ENCODE measurements at regions not wholly inside any gene's neighbourhood (a gene's known extent, or its start where the extent isn't known, plus 50 kb on each side); places are given as distances from the start of the nearest gene placed in this dataset.
"Not testable (repeated sequence)": the region's sequence is repeated elsewhere in the genome, so short reads cannot be mapped to it uniquely, and the experiment has no call there.

DNA sequence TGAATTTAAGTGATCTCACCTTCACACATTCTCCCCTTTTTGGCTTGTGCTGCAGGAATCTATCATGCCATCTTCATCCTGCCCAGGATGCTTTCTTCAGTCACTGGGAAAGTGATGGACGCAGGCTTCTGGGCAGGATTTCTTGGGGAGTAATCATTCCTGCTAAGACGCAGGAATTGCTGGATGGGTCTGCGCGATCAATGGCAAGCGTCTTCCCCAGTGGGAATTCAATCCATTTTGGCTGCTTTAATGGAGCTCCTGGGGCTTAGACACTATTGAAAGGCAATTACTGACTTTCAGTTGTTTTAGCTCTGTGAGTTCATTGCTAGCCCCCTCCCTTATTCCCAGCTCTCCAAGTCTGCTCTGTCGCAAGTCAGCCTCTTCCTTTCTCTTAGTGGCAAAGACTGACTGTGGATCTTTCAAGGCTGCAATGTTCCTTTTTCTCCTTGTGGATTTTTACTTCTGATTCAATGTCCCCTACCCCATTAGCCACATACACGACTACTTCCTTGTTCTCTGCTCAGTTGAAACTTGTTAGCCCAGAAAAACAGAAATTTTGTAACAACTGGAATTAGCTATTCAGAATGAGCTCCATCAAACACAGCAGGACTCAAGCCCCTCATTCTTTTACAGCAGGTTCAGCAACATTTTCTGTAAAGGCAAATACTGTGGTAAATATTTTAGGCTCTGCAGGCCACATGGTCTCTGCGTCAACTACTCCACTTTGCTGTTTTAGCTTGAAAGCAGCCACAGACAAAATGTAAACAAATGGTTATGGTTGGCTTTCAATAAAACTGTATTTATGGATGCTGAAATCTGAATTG lies 154.9 kb downstream of the ASB9 start:
- DNase-seq = no peak

DNA sequence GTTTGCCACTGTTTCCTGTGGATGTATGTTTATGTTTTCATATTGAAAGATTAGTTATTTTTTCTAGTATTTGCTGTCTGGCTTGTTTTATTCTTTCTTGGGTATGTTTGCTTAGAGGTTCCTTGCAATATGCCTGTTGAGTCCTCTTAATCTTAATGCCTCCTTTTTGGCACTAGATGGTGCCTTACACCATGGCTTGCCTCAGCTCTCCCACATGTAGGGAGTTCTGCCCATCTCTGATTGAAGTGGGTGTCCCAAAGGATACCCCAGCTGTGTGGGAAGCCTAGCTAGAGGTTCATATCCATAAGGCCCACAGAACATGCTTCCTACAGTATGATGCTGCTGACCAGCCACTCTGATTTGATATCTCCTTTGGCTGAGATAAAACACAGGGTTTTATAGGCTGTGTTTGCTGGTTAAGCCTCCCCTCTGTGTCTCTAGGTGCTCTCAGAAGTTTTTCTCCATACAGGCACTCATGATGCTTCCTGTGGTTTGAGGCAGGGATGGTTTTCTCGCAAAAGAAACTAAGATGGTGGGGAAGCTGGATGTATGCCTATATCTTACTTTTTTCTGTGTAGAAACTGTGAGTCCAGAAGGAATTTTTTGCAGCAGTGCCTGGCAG lies 162.4 kb downstream of the ASB9 start:
- DNase-seq = no peak

DNA sequence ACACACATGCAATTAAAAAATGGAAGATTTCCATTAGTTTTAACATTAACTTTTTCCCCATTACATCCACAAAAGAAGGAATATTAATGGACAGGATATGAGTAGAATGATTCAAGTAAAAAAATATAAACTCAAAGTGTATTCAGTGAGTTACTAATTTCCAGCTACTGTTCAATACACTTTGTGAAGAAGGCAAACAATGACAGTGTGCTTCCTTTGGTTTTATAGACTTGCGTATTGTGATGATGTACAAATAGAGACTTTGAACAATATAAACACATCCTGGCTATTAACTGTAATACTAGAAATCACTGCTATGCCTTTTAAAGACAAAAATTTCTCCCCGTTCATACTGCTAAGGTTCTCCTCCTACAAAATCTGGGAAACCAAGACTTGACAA lies 171.4 kb downstream of the ASB9 start:
- no peak for DNase-seq

DNA sequence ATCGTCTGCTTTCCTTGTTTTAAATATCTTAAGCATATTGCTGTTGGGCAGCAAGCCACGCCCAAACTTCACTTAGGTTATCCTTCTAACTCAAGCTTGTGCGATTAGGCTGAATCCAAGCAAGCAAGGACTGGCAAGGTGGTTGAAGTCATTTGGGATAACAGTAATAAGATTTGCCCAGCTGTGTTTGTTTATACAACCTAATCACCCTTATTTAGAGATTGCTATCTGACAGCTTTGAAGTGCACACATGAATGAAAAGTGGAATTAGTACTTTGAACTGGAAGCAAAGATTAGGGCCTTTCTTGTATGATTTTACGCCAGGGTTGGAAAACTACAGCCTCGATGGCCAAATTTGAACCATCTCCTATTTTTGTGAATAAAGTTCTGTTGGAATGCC lies 182.1 kb downstream of the ASB9 start:
- no peak for DNase-seq

DNA sequence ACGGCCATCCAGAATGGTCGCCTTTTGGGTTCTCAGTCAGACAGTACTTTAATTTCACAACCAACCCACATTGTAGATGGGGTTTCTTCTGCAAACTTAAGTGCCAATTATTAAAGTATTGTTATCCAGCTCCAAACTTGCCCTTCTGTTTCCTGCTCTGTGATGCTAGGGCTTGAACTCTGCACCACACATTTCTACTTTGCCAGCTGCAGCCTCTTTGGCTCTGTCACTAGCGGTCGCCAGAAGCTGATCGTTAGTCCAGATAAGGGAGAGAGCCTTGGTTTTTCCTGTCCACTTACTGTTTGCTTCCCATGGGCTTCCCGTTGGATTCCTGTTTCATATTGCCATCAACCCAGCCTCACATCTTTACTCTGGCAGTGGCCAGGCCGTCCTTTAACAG lies 196.6 kb downstream of the ASB9 start:
- DNase-seq = no peak

DNA sequence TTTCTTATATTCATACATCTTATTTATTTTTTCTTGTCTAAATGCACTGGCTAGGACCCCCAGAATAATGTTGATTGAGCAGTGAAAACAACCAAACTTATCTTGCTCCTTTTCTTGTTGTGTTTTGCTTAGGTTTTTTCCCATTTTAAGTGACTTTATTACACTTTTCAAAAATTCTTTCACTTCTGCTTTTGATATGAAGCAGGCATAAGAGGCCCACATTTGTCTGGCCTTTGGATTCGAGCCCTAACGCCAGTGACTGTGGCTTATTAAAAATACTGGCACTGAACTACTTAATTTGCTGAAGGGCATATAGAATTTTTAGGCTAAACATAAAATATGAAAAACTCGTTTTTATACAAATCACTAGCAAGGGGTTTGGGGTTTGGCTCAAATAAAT lies 197.0 kb downstream of the ASB9 start:
- DNase-seq = no peak

DNA sequence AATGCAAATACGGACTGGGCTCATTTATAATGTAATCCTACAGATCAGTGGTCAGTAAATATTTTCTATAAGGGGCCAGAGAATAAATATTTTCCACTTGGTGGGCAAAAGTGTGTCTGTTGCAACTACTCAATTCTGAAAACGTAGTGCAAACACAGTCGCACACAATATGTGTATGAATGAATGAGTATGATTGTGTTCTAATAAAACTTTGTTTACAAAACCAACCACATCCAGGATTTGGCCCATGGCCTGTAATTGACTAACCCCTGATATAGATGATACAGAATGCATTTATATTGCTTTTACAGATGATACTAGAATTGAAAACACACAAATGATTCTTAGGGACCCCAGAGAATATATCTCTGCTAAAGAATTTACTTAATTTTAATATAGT lies 197.6 kb downstream of the ASB9 start:
- no peak for DNase-seq

DNA sequence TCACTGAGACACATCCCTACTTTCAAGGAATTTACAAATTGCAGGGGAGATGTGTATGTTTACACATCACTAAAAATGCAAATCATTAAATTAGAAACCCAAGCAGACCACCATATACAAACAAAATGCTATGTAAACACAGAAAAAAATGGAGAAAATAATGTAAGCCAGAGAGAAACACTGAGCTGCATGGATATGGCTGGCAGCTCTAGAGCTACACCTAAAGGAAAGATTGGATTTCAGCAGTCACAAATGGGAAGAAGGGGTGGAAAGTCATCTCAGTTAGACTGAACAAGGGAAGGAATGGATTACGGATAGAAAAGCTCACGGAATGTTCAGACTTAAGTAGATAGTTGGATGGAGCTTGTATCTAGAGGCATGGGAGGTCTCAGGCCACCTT lies 186.3 kb downstream of the MOSPD2 start:
- DNase-seq = no peak

DNA sequence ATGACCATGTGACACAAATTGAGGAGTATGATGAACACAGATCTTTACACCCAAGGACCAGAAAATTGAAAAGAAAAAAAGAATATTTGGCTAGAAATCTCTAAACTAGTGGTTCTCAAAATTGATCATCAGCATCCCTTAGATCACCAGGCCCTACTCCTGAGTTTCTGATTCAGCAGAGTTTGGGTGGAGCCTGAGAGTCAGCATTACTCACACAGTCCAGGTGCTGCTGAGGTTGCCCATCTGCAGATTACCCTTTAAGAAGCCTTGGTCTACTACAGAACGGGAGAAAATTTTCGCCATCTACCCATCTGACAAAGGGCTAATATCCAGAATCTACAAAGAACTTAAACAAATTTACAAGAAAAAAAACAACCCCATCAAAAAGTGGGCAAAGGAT lies 182.8 kb downstream of the MOSPD2 start:
- DNase-seq = no peak

DNA sequence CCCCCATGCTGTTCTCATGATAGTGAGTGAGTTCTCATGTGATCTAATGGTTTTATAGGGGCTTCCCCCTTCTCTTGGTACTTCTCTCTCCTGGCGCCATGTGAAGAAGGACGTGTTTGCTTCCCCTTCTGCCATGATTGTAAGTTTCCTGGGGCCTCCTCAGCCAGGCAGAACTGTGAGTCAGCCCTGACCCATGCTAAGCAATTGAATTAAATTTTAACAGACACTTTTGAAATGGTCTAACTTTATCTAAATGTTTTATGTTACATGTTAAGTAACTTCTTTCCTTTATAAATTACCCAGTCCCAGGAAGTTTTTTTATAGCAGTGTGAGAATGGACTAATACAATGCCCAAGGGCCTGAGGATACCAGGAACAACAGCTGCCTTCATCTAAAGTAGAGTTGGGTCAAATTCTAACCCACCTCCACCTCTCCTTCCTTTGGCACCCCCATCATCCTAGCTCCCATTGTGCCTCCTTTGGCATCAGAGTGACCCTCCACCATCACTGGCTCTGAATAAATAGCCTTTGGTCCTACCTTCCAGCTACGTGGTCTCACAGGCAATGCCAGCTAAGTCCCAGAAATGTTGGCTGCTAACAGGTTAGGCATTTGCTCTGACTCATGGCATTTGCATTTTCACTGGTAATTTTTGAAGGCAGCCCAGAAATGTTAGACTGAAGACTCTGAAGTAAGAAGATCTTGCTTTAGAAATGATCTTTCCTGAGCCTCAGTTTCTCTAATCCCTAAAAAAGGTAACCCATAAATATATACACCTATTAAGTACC lies 182.1 kb downstream of the MOSPD2 start:
- DNase-seq = no peak

DNA sequence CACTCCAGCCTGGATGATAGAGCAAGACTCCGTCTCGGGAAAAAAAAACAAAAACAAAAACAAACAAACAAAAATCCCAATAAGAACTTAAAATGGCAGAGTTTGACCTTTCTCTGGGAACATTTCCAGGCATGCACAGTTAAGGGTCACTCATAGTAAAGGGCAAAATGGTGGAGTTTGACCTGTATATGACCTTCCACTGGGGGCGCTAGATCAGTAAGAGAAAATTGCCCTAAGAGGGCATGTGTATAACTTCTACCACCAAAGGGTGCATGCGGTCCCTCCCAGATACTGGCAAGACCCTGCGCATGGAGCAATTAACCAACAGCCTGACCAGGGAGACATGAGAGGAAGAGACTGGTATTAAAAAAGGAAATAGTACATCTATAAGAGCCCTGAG lies 177.2 kb downstream of the MOSPD2 start:
- DNase-seq = no peak

DNA sequence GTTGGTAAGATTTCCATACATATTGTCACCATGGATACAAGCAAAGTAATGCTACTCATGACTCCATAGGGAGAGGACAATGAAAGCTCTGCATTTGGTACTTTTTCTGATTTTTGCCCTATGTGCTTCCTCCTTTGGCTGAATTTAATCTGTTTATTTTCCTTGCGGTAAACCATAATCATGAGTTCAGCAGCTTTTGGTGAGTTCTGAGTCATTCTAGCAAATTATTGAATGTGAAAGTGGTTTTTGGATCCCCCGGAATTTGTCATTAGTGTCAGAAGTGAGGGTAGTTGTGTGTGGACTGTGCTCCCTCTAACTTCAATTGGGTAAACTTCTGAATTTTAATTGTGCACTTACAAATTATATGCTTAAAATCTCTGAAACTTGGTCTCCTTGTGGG lies 170.3 kb downstream of the MOSPD2 start:
- DNase-seq = no peak

DNA sequence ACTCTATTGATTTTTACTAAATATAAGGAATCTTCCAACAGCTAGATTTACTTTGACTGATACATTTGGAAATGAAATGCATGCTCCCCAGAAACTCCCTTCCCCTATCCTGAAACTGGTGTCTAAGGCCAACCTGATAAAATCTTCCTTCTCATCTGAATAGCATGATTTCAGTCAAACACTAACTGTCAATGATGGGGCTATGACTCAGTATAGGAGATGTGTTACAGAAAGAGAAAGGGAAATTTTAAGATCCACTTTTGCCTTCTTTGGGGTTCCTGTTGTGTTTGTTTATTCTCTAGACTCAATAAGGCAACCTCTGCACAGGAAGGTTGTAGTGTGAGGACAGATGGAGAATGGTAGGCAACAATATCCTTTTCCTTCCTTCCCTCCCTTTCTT lies 160.7 kb downstream of the MOSPD2 start:
- no peak for DNase-seq

DNA sequence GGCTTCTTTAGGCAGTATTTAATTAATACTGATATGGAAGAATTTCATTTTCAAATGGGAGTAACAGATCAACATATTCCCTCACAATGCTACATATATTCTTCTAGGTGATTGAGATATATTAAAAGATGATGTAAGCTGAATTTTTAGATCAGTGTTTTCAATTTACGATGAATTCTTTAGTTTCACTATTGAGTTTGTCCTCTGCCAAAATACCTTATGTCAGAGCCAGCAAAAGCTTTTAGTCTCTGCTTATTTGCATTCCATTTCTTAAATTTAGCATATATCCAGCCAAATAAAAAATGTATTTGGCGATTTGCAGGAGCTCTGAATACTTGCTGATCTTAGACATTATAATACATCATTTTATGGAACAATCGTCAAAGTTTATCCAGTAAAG lies 144.3 kb downstream of the MOSPD2 start:
- no peak for DNase-seq

DNA sequence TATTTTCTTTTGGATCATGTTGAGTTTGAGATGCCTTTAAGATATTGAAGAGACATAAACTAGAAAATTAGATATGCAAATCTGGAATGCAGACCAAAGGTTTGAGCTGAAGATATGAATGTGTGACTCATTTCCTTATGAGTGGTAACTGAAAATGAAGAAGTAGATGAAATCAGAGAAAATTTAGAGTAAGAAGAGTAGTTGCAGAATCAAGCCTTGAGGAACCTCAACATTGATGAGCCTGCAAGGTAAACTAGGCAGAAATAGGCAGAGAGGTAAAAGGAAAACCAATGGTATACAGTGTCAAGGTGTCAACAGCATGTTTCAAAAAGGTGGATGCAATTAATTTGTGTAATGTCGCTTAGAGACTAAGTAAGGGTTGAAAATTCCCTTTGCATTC lies 142.8 kb downstream of the MOSPD2 start:
- DNase-seq = no peak

DNA sequence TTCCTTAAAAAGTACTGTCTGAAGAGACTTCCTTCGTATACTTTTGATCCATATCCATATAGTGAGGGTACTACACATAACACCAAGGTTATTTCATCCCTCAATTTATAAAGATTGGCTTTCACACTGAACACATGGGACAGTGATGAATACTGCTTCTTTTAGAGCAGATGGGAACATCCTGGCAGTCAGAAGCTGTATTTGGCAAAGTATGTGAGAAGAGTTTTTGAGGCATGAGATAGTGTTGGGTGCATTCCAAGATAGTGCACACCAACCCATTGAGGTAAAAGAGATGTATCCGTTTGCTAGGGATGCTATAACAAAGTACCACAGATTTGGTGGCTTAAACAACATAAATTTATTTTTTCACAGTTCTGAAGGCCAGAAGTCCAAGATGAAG lies 141.1 kb downstream of the MOSPD2 start:
- DNase-seq = no peak

DNA sequence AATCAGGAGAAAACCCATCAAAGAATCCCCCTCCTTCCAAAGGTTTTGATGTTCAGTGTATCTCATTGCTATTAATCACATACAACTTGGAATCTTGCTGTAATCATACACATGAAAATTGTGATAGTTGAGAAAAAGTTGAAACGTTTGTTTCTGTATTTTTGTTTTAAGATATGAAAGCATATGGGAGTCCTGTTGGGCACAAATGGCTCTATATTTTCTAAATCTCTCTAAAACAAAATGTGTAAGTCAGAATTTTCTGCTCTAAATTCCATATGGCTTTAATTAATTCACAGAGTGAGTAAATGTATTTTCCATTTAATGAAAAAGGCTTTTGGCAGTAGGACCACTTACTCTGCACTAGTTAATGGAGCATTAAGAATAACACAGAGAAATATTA lies 140.2 kb downstream of the MOSPD2 start:
- no peak for DNase-seq

DNA sequence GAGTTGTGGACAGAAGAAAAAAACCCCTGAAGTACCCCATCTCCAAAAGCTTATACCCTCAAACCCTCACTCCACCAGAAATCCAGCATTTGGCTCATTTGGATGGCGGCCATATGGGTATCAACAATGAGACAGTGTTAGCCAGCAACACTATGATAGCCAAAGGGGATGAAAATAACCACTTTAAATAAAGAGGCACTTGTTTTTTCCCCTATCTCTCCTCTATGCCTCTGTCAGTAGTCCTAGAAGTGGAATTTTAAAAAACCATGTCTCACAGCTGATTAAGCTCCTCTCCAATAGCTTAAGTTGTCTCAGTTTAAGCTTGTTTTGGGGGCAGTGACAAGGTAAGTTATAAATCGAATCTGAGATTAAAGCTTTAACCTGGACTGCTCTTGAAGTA lies 124.0 kb downstream of the MOSPD2 start:
- no peak for DNase-seq

DNA sequence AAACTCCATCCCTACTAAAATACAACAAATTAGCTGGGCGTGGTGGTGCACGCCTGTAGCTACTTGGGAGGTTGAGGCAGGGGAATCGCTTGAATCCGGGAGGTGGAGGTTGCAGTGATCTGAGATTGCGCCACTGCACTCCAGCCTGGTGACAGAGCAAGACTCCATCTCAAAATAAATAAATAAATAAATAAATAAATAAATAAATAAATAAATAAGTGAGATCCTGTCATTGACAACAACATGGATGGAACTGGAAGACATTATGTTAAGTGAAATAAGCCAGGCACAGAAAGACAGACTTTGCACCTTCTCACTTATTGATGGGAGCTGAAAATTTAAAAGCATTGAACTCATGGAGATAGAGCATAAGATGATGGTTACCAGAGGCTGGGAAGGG lies 111.2 kb downstream of the MOSPD2 start:
- not testable (repeated sequence) for DNase-seq
